Testis (tissue), 2 donors: ENCODE measurements at regions not wholly inside any gene's neighbourhood (a gene's known extent, or its start where the extent isn't known, plus 50 kb on each side); places are given as distances from the start of the nearest gene placed in this dataset.

Experiments
- CTCF ChIP-seq, 3 experiments: fragments of 450-650 bp in 2 of 3; fragments of 200-600 bp in 1 of 3; sonication (generic) in 1 of 3; IDR thresholded peaks; one replicate each; pipeline ENCODE4 v1.5.1; 2016 to 2019; ENCODE audit warnings: antibody characterized with exemption in 3 of 3, mild to moderate bottlenecking in 2 of 3, moderate library complexity in 1 of 3
- POLR2A ChIP-seq: fragments of 450-650 bp; IDR thresholded peaks from one replicate; pipeline ENCODE4 v1.6.1; 2017; ENCODE audit warnings: antibody characterized with exemption, mild to moderate bottlenecking, moderate library complexity

DNA sequence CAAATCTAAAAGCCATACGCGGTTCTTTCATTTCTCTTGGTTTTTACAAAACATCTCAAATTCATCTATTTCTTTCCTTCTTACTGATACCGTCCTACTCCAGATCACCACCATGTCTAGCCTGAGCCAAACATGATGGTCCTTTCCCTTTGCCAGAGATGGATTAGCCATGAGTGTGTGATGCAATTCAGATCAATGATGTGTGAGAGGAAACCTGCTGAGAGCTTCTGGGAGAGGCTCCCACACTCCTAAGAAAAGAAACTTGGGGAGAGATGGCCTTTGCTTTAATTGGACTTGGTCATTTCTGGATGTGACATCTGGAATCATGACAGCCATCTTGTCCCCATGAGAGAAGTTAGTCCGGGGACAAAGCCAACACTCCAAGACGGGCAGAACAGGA lies 367.2 kb downstream of the FGFR2 start:
- TF ChIP-seq CTCF (IDR thresholded peaks at IDR 0.05) = no peak
- no peak for TF ChIP-seq POLR2A
